ENCODE measurements at regions not wholly inside any gene's neighbourhood (a gene's known extent, or its start where the extent isn't known, plus 50 kb on each side); places are given as distances from the start of the nearest gene placed in this dataset.

GRCh38 chr16:10324210-10324609 lies 61.7 kb upstream of the ATF7IP2 start (continued):
- TF ChIP-seq IRF3 (IDR thresholded peaks at IDR 0.05; ENCODE audit: low read depth, low read length) (no peak), GATA2 (CRISPR knock-in tag; IDR thresholded peaks at IDR 0.05) (no peak), USF1 (IDR thresholded peaks at IDR 0.05; ENCODE audit: borderline replicate concordance, low read depth) (no peak)

- no peaks in the 10 kb centered on the region for H3K27me3 ChIP-seq (ENCODE audit: insufficient read depth)
- no peak overlapping the region for H3K4me3 ChIP-seq (ENCODE audit: low read depth in 2 of 2, low read length in 1 of 2)
- H3F3A ChIP-seq (replicated peaks; ENCODE audit: insufficient read depth) = no peaks in the 10 kb centered on the region
- no peaks in the 10 kb centered on the region for H3K9me2 ChIP-seq
- no peak overlapping the region for H3K4me2 ChIP-seq
- no peak overlapping the region for H3K9ac ChIP-seq
- DNase-seq = no peak
- CTCF ChIA-PET = no interaction called here
- no peaks in the 10 kb centered on the region for H3K9me3 ChIP-seq
- H3K27ac ChIP-seq (ENCODE audit: low read depth in 2 of 2, low read length in 1 of 2) = no peak overlapping the region
- H2AFZ ChIP-seq (ENCODE audit: low read depth) = no peak overlapping the region
- no peaks in the 10 kb centered on the region for H3K36me3 ChIP-seq (replicated peaks in 1 of 2; ENCODE audit: control insufficient read depth in 1 of 2, insufficient read depth in 2 of 2, low read length in 1 of 2)
- no peaks in the 10 kb centered on the region for H3K4me1 ChIP-seq (ENCODE audit: control insufficient read depth in 1 of 2, insufficient read depth in 2 of 2, low read depth in 1 of 2, low read length in 1 of 2)
- H3K79me2 ChIP-seq (ENCODE audit: insufficient read depth) = no peaks in the 10 kb centered on the region
- H4K20me1 ChIP-seq (ENCODE audit: insufficient read depth) = no peaks in the 10 kb centered on the region
- POLR2A ChIA-PET = no interaction called here
- 28% methylated on average over 9 of the region's 10 CpGs for WGBS (ENCODE audit: low lambda C conversion rate)
- TF ChIP-seq MXI1 (IDR thresholded peaks at IDR 0.05; ENCODE audit: low read depth, low read length) = no peak
- no peak for TF ChIP-seq EZH2phosphoT487 (IDR thresholded peaks at IDR 0.05; ENCODE audit: borderline replicate concordance, low read depth)
- no peak for TF ChIP-seq JUND (IDR thresholded peaks at IDR 0.05)
- no peak for TF ChIP-seq RCOR1 (IDR thresholded peaks at IDR 0.05; ENCODE audit: low read length)
- no peak for TF ChIP-seq IRF3 (IDR thresholded peaks at IDR 0.05; ENCODE audit: low read depth, low read length)
- TF ChIP-seq MAX (IDR thresholded peaks at IDR 0.05; ENCODE audit: low read depth) = no peak
- no peak for TF ChIP-seq NFIC (IDR thresholded peaks at IDR 0.05; ENCODE audit: borderline replicate concordance)
- no peak for TF ChIP-seq CHD2 (IDR thresholded peaks at IDR 0.05; ENCODE audit: low read length, partially characterized antibody)
- TF ChIP-seq FOSL2 (IDR thresholded peaks at IDR 0.05; ENCODE audit: borderline replicate concordance, low read depth) = no peak
- no peak for TF ChIP-seq TEAD4 (IDR thresholded peaks at IDR 0.05; ENCODE audit: borderline replicate concordance, insufficient read depth)
- no peak for TF ChIP-seq GATA2 (CRISPR knock-in tag; IDR thresholded peaks at IDR 0.05)
- TF ChIP-seq CTCF (IDR thresholded peaks at IDR 0.05) = no peak
- TF ChIP-seq EP300 (IDR thresholded peaks at IDR 0.05; ENCODE audit: borderline replicate concordance in 1 of 2, low read depth in 1 of 2, low read length in 1 of 2) = no peak
- TF ChIP-seq USF2 (IDR thresholded peaks at IDR 0.05; ENCODE audit: borderline replicate concordance, low read depth, low read length) = no peak
- no peak for TF ChIP-seq USF1 (IDR thresholded peaks at IDR 0.05; ENCODE audit: borderline replicate concordance, low read depth)
- no peak for TF ChIP-seq RAD21 (IDR thresholded peaks at IDR 0.05; ENCODE audit: low read length)
- no peak for TF ChIP-seq MEF2A (IDR thresholded peaks at IDR 0.05; ENCODE audit: borderline replicate concordance, low read depth)
- no peak for TF ChIP-seq PBX3 (IDR thresholded peaks at IDR 0.05)
Measured at GRCh38 chr16:10325783-10326543, 59.9 kb upstream of the ATF7IP2 start.
